ENCODE measurements at regions not wholly inside any gene's neighbourhood (a gene's known extent, or its start where the extent isn't known, plus 50 kb on each side); places are given as distances from the start of the nearest gene placed in this dataset.

DNA sequence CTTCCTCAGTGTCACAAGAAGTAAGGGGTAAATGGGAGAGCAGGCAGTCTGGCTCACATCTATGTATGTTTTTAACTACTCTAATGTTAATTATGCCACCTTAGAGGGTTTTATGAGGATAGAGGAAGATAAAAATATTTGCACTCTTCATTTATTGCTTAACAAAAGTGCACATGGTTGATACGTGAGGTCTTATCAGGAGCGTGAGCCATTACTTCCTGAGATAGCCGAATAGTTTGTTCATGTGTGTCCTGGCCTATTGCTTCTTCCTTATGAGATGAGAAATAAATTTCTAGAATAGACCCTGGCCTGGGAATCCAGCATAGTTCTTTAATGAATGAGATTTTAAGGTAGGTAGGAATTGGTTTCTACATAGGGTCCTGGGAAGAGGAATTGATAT is 471.1 kb upstream of the B3GALT2 start:
- H3K9ac ChIP-seq (ENCODE audit: low read depth, low read length, poor library complexity, severe bottlenecking), result no peak overlapping the region
- no peaks in the 10 kb centered on the region; the same call in 1 of the 2 replicates for H3K9me3 ChIP-seq (ENCODE audit: insufficient read depth, low read depth, low read length)
- no peak overlapping the region for H3K4me3 ChIP-seq (ENCODE audit: low read length, poor library complexity, severe bottlenecking)
- TF ChIP-seq EZH2phosphoT487 (IDR thresholded peaks at IDR 0.05; ENCODE audit: borderline replicate concordance), result no peak
- TF ChIP-seq, protein P1, sequence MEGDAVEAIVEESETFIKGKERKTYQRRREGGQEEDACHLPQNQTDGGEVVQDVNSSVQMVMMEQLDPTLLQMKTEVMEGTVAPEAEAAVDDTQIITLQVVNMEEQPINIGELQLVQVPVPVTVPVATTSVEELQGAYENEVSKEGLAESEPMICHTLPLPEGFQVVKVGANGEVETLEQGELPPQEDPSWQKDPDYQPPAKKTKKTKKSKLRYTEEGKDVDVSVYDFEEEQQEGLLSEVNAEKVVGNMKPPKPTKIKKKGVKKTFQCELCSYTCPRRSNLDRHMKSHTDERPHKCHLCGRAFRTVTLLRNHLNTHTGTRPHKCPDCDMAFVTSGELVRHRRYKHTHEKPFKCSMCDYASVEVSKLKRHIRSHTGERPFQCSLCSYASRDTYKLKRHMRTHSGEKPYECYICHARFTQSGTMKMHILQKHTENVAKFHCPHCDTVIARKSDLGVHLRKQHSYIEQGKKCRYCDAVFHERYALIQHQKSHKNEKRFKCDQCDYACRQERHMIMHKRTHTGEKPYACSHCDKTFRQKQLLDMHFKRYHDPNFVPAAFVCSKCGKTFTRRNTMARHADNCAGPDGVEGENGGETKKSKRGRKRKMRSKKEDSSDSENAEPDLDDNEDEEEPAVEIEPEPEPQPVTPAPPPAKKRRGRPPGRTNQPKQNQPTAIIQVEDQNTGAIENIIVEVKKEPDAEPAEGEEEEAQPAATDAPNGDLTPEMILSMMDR (conservative IDR thresholded peaks at IDR 0.05; ENCODE audit: low read length), result no peak
- H3K36me3 ChIP-seq (ENCODE audit: insufficient read depth, low read length), result no peaks in the 10 kb centered on the region
- no peaks in the 10 kb centered on the region for H3K27me3 ChIP-seq (ENCODE audit: insufficient read depth, low read length, poor library complexity, severe bottlenecking)
- H3K9me2 ChIP-seq (replicated peaks; ENCODE audit: low read depth, low read length), result no peaks in the 10 kb centered on the region
- H2AFZ ChIP-seq (ENCODE audit: low read length), result no peak overlapping the region
- no peaks in the 10 kb centered on the region for H3F3A ChIP-seq (ENCODE audit: low read depth)
- no peaks in the 10 kb centered on the region for H3K79me2 ChIP-seq (ENCODE audit: insufficient read depth, low read length)
- no peaks in the 10 kb centered on the region for H4K20me1 ChIP-seq (ENCODE audit: insufficient read depth, low read length, poor library complexity, severe bottlenecking)
- H3K4me1 ChIP-seq (ENCODE audit: insufficient read depth, low read length, poor library complexity, severe bottlenecking), result no peaks in the 10 kb centered on the region
- H3K4me2 ChIP-seq (ENCODE audit: low read depth, low read length, poor library complexity, severe bottlenecking), result no peak overlapping the region

DNA sequence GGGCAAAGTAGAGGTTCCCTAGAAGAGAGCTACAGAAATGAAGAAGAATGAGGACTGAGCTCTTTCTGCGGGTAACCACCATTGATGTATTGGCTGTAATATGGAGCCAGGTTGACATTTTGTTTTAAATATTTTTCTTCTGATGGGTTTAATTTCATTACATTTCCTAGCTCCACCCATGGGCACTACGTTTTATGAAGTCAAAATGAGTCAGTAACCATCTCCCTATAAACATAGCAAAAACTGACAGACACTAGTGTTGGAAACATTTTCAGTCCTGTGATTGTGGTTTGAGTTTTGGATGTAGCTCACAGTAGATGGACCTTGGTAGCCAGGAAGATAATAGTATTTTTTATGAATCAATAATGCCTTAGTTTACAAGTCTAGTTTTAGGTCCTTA is 470.4 kb upstream of the B3GALT2 start:
- Histone ChIP-seq H4K20me1 (ENCODE audit: insufficient read depth, low read length, poor library complexity, severe bottlenecking) (no peaks in the 10 kb centered on the region), H3K36me3 (ENCODE audit: insufficient read depth, low read length) (no peaks in the 10 kb centered on the region), H3K4me2 (ENCODE audit: low read depth, low read length, poor library complexity, severe bottlenecking) (no peak overlapping the region), H3K9ac (ENCODE audit: low read depth, low read length, poor library complexity, severe bottlenecking) (no peak overlapping the region), H3K79me2 (ENCODE audit: insufficient read depth, low read length) (no peaks in the 10 kb centered on the region), H3K4me3 (ENCODE audit: low read length, poor library complexity, severe bottlenecking) (no peak overlapping the region), H2AFZ (ENCODE audit: low read length) (no peak overlapping the region), H3K27me3 (ENCODE audit: insufficient read depth, low read length, poor library complexity, severe bottlenecking) (no peaks in the 10 kb centered on the region), H3K9me2 (replicated peaks; ENCODE audit: low read depth, low read length) (no peaks in the 10 kb centered on the region), H3K9me3 (ENCODE audit: insufficient read depth, low read depth, low read length) (no peaks in the 10 kb centered on the region; the same call in 1 of the 2 replicates), H3K4me1 (ENCODE audit: insufficient read depth, low read length, poor library complexity, severe bottlenecking) (no peaks in the 10 kb centered on the region), H3F3A (ENCODE audit: low read depth) (no peaks in the 10 kb centered on the region)
- TF ChIP-seq EZH2phosphoT487 (IDR thresholded peaks at IDR 0.05; ENCODE audit: borderline replicate concordance), result no peak
- TF ChIP-seq, protein P1 (conservative IDR thresholded peaks at IDR 0.05; ENCODE audit: low read length), result no peak

DNA sequence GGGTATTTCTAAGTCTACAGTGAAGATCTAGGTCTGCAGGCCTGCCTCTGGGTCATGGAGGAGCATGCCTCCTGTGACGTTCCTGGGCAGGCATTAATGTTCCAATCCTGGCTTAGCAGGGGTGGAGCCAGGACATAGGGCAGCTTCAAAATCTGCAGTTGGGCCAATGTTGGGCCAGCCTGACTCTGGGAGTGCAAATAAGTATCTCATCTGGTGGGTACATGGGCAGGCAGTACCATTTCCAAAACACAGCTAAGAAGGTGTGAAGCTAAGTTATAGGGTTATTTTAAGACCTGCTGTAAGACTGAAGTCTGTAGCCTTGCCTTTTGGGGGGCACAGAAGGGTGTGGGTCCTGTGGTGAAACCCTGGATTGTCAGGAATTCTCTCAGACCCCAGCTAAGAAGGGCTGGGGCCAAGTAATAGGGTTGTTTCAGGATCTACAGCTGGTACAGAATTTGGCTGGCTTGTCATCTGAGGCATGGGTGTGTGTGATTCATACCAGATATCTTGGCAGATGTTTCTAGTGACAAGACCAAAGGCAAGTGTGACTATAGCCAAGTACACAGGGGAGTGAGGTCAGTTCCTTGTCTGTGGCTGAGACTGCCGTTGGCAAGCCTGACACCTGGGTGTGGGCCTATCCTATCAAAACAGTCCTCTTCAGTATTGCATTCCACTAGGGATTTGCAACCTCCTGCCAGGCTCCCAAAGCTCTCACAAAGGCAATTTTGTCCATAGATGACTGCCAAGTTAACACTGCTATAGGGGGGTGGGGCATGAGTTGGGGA is 468.7 kb upstream of the B3GALT2 start:
- no peaks in the 10 kb centered on the region for H3K4me1 ChIP-seq (ENCODE audit: insufficient read depth, low read length, poor library complexity, severe bottlenecking)
- no peak overlapping the region for H3K4me2 ChIP-seq (ENCODE audit: low read depth, low read length, poor library complexity, severe bottlenecking)
- no peaks in the 10 kb centered on the region for H3K9me2 ChIP-seq (replicated peaks; ENCODE audit: low read depth, low read length)
- no peaks in the 10 kb centered on the region for H4K20me1 ChIP-seq (ENCODE audit: insufficient read depth, low read length, poor library complexity, severe bottlenecking)
- no peaks in the 10 kb centered on the region for H3K36me3 ChIP-seq (ENCODE audit: insufficient read depth, low read length)
- H3K79me2 ChIP-seq (ENCODE audit: insufficient read depth, low read length), result no peaks in the 10 kb centered on the region
- H3K27me3 ChIP-seq (ENCODE audit: insufficient read depth, low read length, poor library complexity, severe bottlenecking), result no peaks in the 10 kb centered on the region
- no peak overlapping the region for H3K9ac ChIP-seq (ENCODE audit: low read depth, low read length, poor library complexity, severe bottlenecking)
- no peak overlapping the region for H2AFZ ChIP-seq (ENCODE audit: low read length)
- no peaks in the 10 kb centered on the region for H3F3A ChIP-seq (ENCODE audit: low read depth)
- H3K9me3 ChIP-seq (ENCODE audit: insufficient read depth, low read depth, low read length), result no peaks in the 10 kb centered on the region; the same call in 1 of the 2 replicates
- no peak for TF ChIP-seq EZH2phosphoT487 (IDR thresholded peaks at IDR 0.05; ENCODE audit: borderline replicate concordance)
- TF ChIP-seq, protein P1 (conservative IDR thresholded peaks at IDR 0.05; ENCODE audit: low read length), result no peak
- no peak overlapping the region for H3K4me3 ChIP-seq (ENCODE audit: low read length, poor library complexity, severe bottlenecking)

All from Loucy (cell line).